NCI-H510A (cell line): ENCODE measurements at regions not wholly inside any gene's neighbourhood (a gene's known extent, or its start where the extent isn't known, plus 50 kb on each side); places are given as distances from the start of the nearest gene placed in this dataset.
A peak's percentile ranks its signal among the peaks of the same experiment; 100 is the strongest.

Experiments
- DNase-seq: peaks from one replicate; lab custom pipeline; 2025; lab: John Stamatoyannopoulos, UW

DNA sequence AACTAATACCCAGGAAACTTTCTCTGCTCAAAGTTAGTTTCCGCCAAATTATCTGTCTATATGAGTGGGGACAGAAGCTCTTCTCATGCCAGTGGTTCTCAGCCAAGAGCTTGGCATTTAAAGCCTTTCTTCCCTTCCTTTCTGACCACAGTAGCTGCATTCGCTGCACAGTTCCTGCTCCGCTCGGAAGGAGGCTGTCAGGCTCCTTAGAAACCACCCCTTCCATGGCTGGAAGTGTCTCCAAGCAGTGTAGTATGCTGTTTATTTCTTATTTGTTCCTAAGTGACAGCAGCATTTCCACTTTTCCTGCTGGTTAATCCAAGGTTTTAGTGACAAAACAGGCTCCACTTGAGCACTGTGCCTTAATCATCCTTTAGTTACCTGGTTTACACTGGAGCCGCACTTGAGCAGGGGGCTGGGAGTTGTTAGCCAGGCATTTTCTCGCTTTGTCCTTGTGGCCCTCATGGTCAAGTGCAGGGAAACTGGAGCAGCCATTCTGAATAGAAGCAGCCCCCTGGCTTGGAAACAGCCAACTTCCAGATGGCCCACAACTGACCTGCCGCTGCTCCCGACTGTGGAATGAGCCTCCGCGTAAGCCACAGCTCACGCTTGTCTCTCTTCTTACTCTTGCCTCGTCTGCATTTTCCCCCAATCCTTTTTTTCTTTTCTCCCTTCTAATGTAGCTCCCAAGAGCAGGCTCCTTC, 739.4 kb upstream of the TENM3 start:
- DNase-seq = no peak

DNA sequence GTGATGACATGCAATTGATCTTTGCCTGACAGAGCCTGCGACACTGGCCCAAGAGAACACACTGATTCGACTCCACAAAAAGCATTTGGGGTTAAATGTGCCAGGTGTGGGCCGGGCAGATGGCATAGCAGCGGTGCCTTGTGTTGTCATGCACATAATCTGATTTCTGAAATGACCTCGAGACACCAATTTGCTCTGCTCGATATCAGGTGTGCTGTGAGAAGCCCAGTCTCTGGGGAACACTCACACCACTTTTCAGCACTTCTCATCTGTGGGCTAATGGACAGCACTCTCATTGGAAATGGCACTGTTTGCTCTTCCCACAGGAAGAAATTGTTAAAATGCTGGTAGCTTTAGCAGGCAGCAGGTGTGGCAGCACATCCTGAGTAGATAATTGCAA, 738.3 kb upstream of the TENM3 start:
- DNase-seq = no peak

DNA sequence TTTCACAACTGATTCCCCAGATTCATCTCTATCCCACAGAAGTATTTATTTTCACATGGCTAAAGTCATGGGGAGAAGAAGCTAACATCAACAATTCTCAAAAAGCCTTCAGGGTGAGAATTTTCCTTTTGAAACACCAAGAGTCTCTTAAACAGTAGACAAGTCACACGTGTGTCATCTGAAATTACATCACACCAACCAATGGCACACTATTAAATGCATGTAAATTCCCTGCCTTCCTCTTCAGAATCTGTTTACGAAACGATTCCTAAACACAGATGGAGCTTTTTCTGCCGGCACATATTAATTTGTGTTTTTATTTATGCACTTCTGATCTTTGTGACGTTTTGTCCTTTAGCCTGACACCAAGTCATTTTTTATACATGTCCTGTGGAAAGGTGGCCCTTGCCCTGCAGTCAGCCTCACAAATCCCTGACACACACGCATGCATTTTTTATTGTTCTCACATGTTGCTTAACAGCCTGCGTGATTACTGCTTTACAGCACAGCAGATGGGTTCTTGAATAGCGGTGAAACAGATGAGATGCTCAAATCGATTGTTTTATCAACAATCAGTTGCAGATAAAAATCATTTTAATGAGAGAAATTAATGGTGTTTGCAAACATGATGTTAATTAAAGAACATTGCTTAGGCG, 735.9 kb upstream of the TENM3 start:
- no peak for DNase-seq

DNA sequence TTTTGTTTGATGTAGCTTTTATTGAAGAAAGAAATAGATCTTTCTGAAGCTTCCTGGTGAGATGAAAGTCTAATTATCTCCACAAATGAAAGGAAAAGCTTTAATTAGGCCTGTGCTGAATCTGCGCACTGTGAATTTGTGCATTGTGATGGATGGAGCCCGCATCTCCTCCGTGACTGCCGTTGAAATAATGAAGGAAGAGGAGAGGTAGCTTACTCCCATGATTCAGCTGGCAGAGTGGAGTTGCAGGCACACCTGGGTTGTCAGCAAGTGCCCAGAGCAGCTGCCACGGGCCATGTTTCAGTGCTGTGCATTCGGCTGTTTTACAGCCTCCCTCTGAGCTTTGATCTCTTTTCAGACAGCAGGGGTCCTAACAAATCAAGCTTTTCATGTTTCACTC, 735.3 kb upstream of the TENM3 start:
- DNase-seq = no peak

DNA sequence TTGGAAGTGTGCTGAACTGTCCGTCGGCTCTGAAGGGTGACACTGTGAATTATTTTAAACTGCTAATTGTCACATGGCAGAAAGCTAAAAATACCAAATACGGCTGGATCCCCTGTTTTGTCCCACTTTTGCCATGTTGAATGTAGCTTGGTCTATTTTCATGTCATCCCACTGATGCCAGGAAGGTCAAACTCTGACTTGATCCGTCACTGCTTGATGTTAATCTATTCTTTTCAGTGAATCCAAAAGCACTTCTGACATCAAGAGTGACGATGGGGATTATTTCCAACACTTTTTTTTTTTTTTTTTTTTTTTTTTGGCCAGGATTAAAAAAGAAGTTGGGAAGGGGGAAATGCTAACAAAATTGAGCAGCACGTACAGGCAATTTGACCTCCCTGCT, 734.6 kb upstream of the TENM3 start:
- DNase-seq = no peak

DNA sequence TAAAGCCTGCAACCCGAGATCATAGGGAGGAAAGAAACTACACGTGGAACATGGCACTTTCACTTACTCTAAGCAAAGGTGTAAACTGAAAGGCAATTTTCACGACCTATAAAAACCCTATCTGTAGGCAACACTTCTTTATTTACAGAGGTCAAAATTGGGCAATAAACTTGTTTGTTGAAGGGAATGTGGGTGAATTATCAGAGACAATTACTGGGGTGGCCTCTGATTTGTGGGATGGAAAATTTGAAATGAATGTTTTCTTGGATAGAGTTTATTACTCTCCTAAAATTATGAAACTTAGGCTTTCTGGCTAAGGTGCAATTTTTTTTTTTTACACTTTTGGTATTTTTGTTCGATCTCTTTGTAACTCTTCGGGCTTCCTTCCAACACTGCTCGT, 734.1 kb upstream of the TENM3 start:
- DNase-seq = no peak

DNA sequence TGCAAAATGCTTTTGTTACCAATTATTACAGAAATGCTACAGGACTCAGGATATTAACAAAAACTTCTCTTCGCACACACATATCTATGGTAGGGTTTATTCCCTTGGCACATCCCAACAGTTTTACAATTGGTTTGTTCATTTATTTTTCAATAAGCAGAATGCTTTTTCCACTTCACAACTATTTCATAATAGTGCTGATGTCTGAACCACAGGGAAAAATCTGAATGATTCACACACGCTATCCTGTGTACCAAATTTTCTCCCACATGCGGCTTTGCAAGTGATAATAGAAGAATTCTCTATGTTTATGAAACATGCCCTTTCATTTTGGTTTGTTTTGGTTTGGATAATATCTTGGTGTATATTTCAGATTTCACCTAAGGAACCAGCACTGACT, 725.7 kb upstream of the TENM3 start:
- no peak for DNase-seq

DNA sequence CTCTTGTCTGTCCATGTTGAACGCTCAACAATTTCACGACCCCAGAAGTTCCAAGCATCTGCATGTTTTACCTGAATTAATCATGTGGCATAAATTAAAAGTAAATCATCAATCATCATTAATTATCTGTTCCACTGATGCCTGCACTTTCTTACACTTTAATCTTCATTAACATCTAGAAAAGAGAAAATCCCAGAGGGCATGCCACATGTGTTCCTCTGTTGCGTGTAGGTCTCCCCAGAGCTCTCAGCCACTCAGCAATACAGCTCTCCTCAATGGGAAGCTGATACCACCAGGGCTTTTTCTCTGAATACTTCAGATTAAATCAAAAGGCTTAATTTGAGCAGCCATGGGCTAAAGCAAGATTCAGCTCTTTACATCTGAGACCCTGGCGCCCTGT, 722.4 kb upstream of the TENM3 start:
- no peak for DNase-seq

DNA sequence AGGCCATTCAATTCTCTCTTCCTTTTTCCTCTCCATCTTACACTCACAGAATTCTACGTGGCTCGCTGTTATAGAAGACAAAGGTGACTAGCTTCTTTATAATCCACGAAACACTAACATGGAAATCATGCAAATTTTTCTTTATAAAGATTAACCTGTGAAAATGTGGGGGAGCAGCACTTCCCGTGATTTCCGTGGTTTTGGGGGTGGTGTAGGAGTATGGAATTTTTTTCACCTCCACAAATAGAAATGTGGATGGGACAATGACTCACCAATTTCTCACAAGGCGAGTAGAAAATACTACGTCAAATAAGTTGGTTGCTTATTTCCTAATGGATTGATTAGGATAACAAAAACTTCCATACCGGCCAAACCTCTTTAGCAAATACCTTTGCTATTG, 719.2 kb upstream of the TENM3 start:
- DNase-seq = no peak

DNA sequence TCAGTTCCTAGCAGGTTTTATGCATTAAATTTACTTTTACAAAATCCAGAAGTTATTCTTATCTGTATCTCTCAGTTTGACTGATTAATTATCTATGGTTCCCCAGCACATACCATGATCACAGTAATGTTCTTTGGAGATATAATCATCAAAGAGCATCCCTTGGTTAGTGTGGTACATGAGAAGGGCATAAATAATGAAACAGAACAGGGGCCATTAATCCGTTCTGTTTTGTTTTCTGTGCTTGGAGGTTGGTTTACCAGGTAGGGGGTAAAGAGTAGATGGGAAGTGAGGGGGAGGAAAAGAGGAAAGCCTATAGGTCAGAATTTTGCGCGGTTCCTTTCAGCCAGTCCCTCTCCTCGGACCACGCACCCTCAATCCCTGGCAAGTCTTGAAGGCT, 718.7 kb upstream of the TENM3 start:
- DNase-seq = no peak

DNA sequence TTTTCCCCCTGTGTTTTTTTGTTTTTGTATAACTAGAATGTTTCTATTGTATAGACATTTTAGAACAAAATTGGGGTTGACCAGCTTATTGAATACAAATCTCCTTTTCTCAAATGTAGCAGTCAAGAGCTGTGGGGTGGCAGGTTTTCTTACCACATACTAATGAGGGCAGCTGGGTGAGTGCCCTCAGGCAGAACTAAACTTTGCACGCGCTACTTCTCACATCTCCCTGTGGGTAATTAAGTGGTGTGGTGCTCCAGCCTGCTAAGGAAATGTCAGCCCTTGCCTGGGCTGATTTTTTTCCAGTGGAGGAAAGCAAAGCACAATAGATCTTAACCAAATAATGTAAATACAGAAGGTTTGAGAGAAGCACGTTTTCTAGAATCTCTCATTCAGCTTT, 717.6 kb upstream of the TENM3 start:
- DNase-seq = peak; percentile 38

DNA sequence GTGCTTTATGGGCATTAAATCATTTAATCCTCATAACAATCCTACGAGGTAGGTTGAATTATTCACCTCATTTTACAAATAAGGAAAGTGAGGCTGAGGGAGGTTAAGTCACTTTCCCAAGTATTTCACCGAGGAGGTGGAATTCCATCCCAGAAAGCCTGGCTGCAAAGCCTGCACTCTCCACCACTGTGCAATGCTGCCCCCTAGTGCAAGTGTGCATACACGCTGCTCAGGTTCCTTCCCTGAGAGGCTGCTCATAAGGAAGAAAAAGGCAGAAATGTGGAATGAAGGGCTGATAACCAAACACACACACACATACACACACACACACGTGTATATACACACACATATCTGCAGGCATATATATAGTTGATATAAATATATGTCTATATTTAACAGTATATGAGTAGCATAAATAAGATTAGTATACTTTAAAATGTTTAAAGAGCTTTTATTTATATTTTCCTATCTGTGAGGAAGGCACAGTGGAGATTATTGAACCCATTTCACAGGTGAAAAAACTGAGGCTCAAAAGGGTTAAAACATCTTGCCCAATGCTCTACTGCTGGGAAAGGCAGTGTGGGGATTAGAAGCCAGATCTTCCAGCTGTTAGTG, 714.5 kb upstream of the TENM3 start:
- DNase-seq = peak; percentile 37

DNA sequence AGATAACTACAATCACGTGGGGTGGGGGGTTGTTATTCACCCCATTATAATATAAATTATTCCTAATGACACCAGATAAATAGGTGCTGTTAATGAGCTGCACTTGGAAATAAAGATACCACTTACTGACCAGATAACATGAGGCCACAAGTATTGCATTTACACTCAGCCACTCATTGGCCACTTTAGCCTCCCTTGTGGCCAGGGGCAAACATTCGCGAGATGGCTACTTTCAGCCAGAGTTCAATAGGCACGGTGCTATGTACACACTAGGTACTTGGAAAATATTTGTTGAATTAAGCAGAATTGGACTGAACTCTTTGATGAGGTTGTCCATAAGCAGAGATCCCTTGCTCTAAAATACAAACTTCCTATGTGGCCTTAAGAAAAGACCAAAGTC, 713.7 kb upstream of the TENM3 start:
- DNase-seq = peak; percentile 58

DNA sequence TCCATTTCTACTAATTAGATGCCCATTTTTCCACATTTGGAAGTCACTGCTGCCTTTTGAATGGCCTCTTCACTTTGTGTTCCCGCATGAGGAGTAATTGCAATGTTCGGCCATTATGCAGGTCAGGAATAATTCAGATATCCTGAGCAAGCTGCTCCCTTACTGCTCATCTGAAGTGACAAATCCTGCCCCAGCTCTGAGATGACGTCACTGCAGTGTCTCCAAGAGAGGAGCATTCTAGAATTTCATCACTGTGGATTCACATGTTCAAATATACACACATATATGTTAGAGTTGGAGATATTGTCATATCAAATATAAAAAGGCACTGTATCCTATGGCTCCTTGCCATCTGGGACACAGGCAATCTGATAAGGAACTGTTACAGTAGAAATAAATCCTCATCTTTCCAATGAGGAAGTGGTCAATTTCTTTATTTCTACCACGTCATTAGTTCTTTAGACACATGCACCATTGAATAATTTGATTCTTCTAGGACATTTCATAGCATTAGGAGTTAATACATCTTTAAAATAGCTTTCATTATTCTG, 706.9 kb upstream of the TENM3 start:
- no peak for DNase-seq

DNA sequence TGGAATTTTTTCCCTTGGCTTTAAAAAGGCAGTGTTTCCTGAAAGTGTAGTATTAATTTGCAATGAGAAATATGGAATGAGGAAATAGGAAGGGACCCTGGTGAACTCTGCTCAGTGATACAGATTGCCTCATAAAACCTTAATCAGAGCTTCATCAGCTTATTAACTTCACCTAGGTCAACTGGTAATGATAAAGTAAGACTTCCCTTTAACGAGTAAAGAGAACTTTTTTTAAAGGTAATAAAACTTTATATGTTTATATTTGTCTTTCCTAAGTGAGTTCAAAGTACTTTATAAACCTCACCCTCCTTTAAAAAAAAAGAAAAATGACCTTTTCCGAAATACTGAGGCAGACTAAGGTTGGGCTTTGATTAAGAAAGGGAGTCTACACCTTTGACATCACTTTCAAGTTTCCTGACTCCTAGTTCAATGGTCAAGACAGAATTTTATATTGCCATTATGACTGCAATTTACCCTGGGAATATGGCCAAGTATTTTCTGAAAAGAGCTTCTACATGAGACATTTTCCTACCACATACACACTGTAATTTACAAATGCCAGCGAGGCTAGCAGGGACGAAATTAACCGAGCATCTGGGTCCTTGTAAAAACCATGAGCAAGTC, 706.3 kb upstream of the TENM3 start:
- no peak for DNase-seq

DNA sequence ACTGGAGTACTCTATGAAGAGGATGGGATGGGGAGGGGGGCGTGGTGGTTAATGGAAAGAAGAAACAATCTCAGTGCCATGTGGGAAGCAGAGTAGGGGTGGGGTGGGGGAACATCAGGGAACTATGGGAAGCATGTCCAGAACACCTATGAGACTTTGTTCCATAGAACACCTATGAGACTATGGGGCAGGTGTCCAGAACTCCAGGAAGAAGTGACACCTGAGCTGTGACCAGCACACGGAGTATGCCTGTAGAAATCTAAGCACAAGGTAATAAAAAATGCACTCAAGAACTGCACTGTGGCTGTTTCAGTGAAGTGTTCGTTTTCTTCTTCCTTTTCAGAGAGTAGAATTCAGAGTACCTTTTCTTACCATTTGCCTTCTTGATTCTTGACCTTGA, 704.8 kb upstream of the TENM3 start:
- no peak for DNase-seq

DNA sequence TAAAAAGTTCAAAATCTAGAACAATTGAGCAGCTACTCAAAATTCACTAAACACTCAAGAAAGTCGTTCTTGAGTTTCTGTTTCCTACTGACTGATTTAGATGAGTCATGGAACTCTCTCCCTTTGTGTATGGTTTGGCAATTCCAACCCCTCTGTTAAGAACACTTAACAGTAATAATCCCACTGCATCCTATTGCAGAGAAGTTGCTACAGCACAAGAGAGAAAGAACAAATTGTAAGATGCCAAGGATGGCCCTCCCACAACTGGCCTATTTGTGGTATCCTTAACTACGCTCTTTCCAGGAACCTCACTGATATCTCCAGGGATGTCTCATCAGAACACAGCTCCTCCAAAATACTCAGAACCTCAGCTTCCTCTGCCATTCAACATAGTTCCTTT, 701.8 kb upstream of the TENM3 start:
- no peak for DNase-seq

DNA sequence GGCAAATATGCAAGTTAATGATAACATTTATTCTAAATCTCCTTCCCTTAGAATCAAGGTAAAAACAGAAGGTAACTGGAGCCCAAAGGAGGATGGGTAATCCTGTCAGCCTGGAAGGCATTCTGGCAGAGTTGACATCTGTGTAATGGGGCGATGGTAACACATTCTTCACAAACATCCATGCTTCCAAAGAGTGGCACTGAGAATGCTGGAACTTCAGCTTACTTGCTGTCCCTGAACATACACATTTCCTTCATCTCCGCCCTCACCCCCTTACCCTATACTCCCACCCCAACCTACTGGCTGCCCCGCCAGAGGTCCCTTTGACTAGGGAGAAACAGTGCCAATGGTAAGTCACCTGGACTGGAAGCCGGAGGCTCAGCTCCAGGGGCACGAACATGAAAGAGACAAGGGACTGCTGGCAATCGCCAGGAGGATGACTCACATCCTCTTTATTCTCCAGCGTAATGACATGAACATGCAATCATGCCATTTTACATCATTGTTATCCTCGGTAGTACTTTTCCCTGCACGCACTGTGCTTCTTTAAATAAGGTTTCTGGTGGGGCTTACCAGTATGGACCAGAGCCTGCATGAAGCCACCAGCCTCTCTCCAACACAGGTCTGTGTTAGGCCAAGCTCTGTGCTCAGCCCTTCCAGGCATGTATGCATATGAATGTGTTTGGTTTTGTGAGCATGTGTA, 694.2 kb upstream of the TENM3 start:
- no peak for DNase-seq

DNA sequence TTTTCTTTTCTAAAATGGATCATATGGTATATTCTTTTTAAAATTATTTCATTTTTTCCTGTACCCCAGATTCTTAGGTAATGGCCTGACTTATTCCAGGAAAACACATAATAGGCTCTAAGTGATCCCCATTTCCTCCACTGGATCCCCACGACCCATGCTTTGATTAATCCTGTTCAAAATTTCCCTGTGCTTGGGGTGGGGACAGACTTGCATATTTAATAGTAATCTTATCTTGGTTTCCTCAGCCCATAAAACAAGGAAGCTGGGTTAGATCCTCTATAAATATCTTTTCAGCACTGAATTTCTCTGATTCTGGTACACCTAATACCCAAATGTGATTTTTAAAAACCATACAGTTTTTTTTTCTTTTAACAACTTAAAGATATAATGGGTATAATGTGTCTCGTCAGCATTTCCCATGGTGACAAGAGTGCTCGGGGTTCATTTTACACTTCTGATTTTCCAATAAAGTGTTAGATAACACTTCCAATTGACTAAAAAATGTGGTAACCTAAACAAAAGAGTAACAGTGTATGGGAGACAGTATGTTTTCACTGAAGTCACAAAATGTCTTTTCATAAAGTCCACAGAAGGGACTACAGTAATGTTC, 693.5 kb upstream of the TENM3 start:
- DNase-seq = no peak

DNA sequence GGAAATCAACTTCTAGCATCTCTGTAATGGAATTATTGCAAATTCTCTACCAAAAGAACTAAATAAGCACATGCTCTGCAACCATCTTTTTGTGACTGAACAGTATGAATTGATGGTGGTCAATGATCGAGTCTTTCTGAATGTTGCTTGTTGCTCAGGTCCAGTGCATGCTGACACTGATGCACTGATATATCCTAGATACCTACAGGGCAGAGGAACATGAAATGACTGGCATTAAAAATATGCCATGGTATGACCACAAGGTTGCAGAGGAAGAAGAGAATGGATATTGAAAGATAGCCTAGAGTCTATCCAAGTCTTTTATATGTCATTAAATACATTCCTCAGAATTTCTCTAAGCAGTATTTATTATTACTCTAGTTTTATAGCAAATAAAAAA, 692.8 kb upstream of the TENM3 start:
- no peak for DNase-seq

DNA sequence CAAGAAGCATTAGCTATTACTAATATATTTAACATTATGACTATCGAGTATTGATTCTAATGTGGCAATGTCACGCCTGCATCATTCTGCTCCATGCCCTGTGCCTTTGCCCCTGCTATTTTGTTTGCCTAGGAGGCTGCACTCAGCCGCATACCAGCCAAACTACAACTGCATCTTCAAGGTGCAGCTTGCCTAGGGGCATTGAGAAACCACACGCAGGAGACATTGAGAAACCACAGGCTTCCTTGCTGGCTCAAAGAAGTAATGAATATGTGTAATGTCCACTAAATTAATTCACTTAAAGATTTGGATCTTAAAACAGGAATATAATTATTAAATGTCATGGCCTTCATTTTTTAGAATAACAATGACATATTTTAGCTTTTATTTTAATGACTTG, 683.6 kb upstream of the TENM3 start:
- DNase-seq = no peak

DNA sequence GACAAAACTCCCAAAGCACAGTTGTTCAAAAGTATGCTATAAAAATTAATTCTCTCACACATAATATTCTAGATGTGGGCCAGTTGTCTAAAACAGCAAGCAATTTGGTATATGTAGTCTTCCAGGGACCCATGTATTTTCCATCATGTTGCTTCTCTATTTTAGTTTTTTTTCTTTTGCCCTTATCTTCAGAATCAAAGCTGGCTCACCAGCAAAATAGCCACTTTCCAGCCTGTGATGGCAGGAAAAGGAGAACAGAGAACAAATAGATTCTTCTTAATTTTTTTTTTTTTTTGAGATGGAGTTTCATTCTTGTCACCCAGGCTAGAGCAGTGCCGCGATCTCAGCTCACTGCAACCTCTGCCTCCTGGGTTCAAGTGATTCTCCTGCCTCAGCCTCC, 680.8 kb upstream of the TENM3 start:
- DNase-seq = no peak
